Breast epithelium (tissue), 3 donors: ENCODE measurements at regions not wholly inside any gene's neighbourhood (a gene's known extent, or its start where the extent isn't known, plus 50 kb on each side); places are given as distances from the start of the nearest gene placed in this dataset.

Experiments used
- CTCF ChIP-seq, 3 donors: fragments of 450-650 bp; IDR thresholded peaks; one replicate each; pipeline ENCODE4 v1.5.1; 2016 to 2017; ENCODE audit warnings: antibody characterized with exemption in 3 of 3, mild to moderate bottlenecking in 3 of 3, moderate library complexity in 3 of 3
- POLR2A ChIP-seq: fragments of 450-650 bp; IDR thresholded peaks from one replicate; pipeline ENCODE4 v1.6.1; 2016; ENCODE audit warnings: antibody characterized with exemption, mild to moderate bottlenecking, moderate library complexity

- TF ChIP-seq CTCF (IDR thresholded peaks at IDR 0.05) (no peak), POLR2A (no peak)
Observed at GRCh38 chr3:64836097-64836496, 148.3 kb upstream of the ADAMTS9 start.
